ENCODE measurements at regions not wholly inside any gene's neighbourhood (a gene's known extent, or its start where the extent isn't known, plus 50 kb on each side); places are given as distances from the start of the nearest gene placed in this dataset.

- no peak for DNase-seq
Observed at GRCh38 chr18:2337552-2338141, 233.7 kb downstream of the METTL4 start.

- no peak for DNase-seq
Observed at GRCh38 chr18:2338601-2339000, 232.7 kb downstream of the METTL4 start.

DNA sequence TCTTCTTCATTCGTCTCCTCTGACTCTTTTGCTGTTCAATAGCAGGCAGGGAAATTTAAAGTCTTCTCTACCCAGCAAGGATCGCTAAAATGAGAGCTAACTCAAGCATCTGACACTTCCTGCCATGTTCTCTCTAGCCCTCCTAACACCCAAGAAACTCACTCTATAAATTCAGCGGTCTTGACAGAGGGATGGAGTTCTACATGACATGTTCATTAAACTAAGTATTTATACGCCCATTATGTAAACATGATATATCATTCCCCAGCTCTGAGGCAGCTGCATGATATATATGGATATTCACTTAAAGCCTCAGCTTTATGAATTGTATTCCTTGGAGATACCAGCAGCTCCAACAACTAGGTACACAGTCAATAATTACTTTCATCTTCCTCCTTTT, 231.0 kb downstream of the METTL4 start:
- DNase-seq = no peak

DNA sequence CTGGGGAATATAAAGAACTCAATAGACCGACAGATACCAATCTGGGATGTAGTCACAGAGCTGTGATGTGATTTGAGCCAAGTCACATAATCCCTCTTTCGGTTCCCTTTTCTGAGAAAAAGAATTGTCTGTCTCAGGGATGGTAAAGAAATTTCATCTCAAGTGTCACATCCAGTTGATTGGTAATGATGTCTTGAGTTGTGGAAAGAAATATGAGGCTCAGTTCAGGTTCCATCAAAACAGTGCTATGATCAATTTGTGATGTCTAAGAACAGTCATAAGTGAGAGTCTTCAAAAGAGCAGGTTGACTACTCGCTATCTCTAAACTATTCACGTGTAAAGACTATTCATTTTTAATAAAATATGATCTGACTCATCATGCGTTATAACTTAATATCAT, 223.3 kb downstream of the METTL4 start:
- no peak for DNase-seq

- DNase-seq = no peak
Observed at GRCh38 chr18:2351126-2351850, 220.0 kb downstream of the METTL4 start.

GRCh38 chr18:2354292-2354691, 217.0 kb downstream of the METTL4 start:
- no peak for DNase-seq

DNA sequence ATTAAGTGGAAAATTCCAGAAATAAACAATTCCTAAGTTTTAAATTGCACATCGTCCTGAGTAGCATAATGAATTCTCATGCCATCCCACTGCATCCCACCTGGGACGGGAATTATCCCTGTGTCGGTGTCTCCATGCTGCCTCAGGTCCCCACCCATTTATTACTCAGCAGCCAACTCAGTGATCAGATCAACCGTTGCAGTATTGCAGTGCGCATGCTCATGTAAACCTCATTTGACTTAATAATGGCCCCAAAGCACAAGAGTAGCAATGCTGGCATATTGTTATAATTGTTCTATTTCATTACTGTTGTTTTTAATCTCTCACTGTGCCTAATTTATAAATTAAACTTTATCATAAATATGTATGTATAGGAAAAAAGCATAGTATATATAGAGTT, 214.4 kb downstream of the METTL4 start:
- DNase-seq = no peak

DNA sequence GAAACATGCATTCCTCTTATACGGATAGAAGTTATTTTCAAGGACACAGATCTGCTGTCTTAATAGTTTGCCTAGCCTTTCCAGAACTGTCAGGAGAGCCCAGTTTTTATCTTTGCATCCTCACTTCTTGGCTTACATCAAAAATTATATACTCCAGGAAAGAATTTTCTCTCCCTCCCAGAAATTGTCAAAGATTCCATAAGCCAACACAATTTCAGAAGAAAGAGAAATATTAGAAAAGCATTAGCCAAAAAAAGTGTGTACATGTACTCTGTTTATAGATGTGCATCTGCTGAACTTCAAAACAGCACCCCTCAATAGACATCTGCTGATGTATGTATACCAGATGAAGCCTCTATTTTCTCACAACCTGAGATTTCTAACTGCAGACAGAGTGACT, 210.4 kb downstream of the METTL4 start:
- DNase-seq = no peak

DNA sequence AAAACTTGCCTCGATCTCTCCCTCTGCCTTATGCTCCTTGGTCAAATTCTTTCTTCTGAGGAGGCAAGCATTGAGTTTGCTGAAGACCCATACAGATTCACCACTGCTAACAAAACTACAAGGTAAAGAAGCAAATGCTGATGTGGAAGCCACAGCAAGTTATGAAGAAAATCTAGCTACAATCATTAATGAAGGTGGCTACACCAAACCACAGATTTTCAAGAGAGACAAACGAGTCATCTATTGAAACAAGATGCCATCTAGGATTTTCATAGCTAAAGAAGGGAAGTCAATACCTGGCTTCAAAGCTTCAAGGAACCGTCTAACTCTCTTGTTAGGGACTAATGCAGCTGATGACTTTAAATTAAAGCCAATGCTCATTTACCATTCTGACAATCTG, 203.2 kb downstream of the METTL4 start:
- DNase-seq = no peak

GRCh38 chr18:2376707-2377106, 194.6 kb downstream of the METTL4 start:
- DNase-seq = no peak

- DNase-seq = no peak
Observed at GRCh38 chr18:2380101-2380500, 191.2 kb downstream of the METTL4 start.

- DNase-seq = no peak
Observed at GRCh38 chr18:2381539-2381938, 189.8 kb downstream of the METTL4 start.

DNA sequence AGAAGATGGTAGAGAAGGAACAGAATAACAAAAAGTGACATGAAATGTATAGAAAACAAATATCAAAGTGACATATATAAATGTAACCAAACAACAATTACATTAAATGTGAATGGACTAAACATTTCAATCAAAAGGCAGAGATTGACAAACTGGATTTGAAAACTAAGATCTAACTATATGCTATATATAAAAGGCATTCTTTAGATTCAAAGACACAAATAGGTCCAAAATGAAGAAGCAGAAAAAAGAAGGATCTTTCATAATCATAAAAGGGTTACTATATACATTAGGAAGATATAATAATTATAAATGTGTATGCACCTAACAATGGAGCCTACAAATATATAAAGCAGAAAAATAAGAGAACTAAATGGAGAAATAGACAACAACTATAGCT, 183.7 kb downstream of the METTL4 start:
- DNase-seq = no peak

- DNase-seq = no peak
Observed at GRCh38 chr18:2390158-2390557, 181.1 kb downstream of the METTL4 start.

- no peak for DNase-seq
Observed at GRCh38 chr18:2391470-2391869, 179.8 kb downstream of the METTL4 start.

DNA sequence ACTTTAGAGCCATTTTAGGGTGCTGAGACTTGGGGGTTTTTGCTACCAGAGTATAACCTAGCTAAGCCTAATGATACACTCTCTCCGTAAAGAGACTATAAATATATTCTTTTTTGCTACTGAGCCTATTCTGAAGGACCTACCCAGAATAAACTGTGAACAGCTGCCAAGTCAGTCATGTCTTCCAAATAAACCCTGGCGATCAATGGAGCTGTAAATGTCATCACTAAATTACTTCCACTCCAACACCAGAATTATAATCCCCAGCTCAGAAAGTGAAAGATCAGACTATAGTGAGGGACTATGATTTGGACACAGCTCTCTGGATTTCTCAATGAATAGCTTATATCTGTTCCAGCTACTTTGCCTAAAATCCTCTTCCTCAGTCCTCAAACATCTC, 178.9 kb downstream of the METTL4 start:
- no peak for DNase-seq

DNA sequence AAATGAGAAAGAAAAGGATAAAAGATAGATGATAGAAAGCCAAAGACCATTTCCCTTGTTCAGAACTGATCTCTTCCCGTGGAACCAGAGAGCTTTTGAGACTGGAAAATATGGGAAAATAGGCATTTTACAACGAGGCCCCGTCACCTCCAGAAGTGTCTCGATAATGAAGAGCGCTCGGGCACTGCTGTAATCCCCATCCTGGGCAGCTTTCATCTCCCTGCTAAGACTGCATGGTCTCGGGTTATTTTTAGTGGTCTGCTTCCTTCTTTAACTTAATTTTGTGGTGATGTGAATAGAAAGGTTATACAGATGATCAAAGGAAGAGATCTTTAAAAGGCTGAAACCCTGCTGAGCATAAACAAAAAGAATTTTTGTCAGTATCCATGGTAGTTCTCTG, 176.6 kb downstream of the METTL4 start:
- DNase-seq = no peak

- DNase-seq = no peak
Observed at GRCh38 chr18:2395427-2396161, 175.7 kb downstream of the METTL4 start.

- DNase-seq = no peak
Observed at GRCh38 chr18:2396162-2396505, 175.2 kb downstream of the METTL4 start.

DNA sequence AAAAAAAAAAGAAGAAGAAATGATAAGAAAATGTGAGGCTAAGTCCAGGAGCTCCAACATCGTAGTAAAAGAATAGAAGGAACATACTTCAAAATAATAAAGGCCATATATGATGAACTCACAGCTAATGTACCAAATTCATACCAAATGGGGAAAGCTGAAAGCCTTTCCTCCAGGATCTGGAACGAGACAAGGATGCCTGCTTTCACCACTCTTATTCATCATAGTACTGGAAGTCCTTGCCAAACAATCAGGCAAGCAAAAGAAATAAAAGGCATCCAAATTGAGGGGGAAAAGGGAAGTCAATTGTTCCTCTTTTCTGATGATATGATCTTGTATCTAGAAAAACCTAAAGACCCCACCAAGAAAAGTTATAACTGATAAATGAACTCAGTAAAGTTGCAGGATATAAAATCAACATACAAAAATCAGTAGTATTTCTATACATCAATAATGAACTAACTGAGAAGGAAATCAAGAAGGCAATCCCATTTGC, 170.6 kb downstream of the METTL4 start:
- DNase-seq = no peak

DNA sequence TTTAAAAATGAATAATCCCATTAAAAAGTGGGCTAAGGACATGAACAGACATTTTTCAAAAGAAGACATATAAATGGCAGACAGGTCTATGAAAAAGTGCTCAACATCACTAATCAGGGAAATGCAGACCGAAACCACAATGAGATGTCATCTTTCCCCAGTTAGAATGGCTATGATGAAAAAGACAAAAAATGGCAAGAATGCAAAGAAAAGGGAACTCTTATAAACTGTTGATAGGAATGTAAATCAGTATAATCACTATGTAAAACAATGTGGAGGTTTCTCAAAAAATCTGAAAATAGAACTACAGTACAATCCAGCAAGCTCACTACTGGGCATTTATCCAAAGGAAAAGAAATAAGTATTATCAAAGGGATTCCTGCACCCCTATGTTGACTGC, 169.2 kb downstream of the METTL4 start:
- no peak for DNase-seq

DNA sequence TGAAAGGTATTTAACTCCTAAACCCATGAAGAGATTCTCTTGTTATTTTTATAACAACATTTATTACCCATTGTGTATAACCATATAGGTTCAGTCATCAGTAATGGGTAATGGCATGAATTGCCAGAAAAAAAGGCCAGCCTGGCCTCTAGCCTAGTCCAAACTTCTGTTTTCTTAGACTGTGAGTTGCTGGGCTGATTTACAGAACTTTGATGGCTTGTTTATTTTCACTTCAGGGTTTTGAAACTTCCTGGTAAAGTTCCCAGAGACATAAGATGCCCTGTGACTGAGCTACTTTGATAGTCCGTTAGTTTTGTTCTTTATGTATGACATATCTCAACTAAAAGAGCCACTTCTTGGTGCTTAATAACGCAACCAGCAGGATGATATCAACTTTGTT, 164.8 kb downstream of the METTL4 start:
- no peak for DNase-seq

- DNase-seq = no peak
Observed at GRCh38 chr18:2407961-2408360, 163.3 kb downstream of the METTL4 start.

- DNase-seq = no peak
Observed at GRCh38 chr18:2409906-2410305, 161.4 kb downstream of the METTL4 start.
